ENCODE measurements at regions not wholly inside any gene's neighbourhood (a gene's known extent, or its start where the extent isn't known, plus 50 kb on each side); places are given as distances from the start of the nearest gene placed in this dataset.

GRCh38 chr4:116829187-116829586 is 256.2 kb downstream of the TRAM1L1 start:
- no peaks in the 10 kb centered on the region for H3K27me3 ChIP-seq (ENCODE audit: low read length)
- H3K27ac ChIP-seq (ENCODE audit: low read length) = no peak overlapping the region
- ChIA-PET CTCF (no interaction called here), POLR2A (ENCODE audit: unreplicated experiment) (no interaction called here)
- no peaks in the 10 kb centered on the region for H3F3A ChIP-seq (ENCODE audit: low read length, unreplicated experiment)
- no peak overlapping the region for H2AFZ ChIP-seq (ENCODE audit: low read length)
- ATAC-seq = no peak
- no peaks in the 10 kb centered on the region for H3K36me3 ChIP-seq (ENCODE audit: low read depth, low read length)
- H4K20me1 ChIP-seq (ENCODE audit: low read length) = no peaks in the 10 kb centered on the region
- H3K9me2 ChIP-seq (replicated peaks; ENCODE audit: low read length) = no peaks in the 10 kb centered on the region
- no TSS peak for BruUV-seq (replicated peaks)
- H3K9me3 ChIP-seq (ENCODE audit: low read length) = no peaks in the 10 kb centered on the region
- DNase-seq = no peak
- H3K9ac ChIP-seq (ENCODE audit: low read length) = no peak overlapping the region
- TF ChIP-seq EZH2phosphoT487 (IDR thresholded peaks at IDR 0.05; ENCODE audit: borderline replicate concordance, low read length) = no peak
- H3K4me3 ChIP-seq (ENCODE audit: low read length) = no peak overlapping the region
- H3K79me2 ChIP-seq (ENCODE audit: low read length) = no peaks in the 10 kb centered on the region
- H3K4me1 ChIP-seq (ENCODE audit: insufficient read depth, low read length) = no peaks in the 10 kb centered on the region
- intact Hi-C loops (cut with micrococcal nuclease) = no loop called here
- no peak overlapping the region for H3K4me2 ChIP-seq (ENCODE audit: low read length)

DNA sequence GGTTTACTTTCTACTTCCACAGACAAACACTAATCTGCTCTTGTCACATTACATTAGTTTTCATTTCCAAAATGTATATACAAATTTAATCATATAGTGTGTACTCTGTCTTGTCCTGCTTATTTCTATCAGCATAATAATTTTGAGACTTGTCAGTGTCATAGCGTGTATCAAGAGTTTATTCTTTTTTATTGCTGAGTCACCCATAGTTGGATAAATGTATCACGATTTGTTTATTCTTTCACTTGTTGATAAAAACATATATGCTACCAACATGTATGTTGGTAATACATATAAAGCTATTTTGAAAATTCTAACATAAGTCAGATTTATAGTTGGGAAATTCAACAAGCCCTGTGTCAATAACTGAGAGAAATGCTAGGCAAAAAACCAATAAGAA is 261.2 kb downstream of the TRAM1L1 start:
- ChIA-PET CTCF (no interaction called here), POLR2A (ENCODE audit: unreplicated experiment) (no interaction called here)
- no peak overlapping the region for H2AFZ ChIP-seq (ENCODE audit: low read length)
- no peaks in the 10 kb centered on the region for H3K27me3 ChIP-seq (ENCODE audit: low read length)
- no peak overlapping the region for H3K27ac ChIP-seq (ENCODE audit: low read length)
- BruUV-seq (replicated peaks) = no TSS peak
- H3K36me3 ChIP-seq (ENCODE audit: low read depth, low read length) = no peaks in the 10 kb centered on the region
- H4K20me1 ChIP-seq (ENCODE audit: low read length) = no peaks in the 10 kb centered on the region
- no peak overlapping the region for H3K4me2 ChIP-seq (ENCODE audit: low read length)
- H3K4me1 ChIP-seq (ENCODE audit: insufficient read depth, low read length) = no peaks in the 10 kb centered on the region
- TF ChIP-seq EZH2 (IDR thresholded peaks at IDR 0.05; ENCODE audit: low read length, unreplicated experiment) (no peak), CTCF (conservative IDR thresholded peaks at IDR 0.05; ENCODE audit: low read depth, low read length) (no peak), EZH2phosphoT487 (IDR thresholded peaks at IDR 0.05; ENCODE audit: borderline replicate concordance, low read length) (no peak)
- H3K9me3 ChIP-seq (ENCODE audit: low read length) = no peaks in the 10 kb centered on the region
- no peak overlapping the region for H3K9ac ChIP-seq (ENCODE audit: low read length)
- no peak overlapping the region for H3K4me3 ChIP-seq (ENCODE audit: low read length)
- no peaks in the 10 kb centered on the region for H3K9me2 ChIP-seq (replicated peaks; ENCODE audit: low read length)
- H3F3A ChIP-seq (ENCODE audit: low read length, unreplicated experiment) = no peaks in the 10 kb centered on the region
- DNase-seq (no peak), ATAC-seq (0 out of 2 replicates have a peak, but pooled peaks have one; percentile 27)
- no peaks in the 10 kb centered on the region for H3K79me2 ChIP-seq (ENCODE audit: low read length)
- intact Hi-C loops (cut with micrococcal nuclease) = no loop called here

GRCh38 chr4:116811730-116812129 is 273.6 kb downstream of the TRAM1L1 start:
- Histone ChIP-seq H2AFZ (ENCODE audit: low read length) (no peak overlapping the region), H3K27ac (ENCODE audit: low read length) (no peak overlapping the region), H3K36me3 (ENCODE audit: low read depth, low read length) (no peaks in the 10 kb centered on the region), H3F3A (ENCODE audit: low read length, unreplicated experiment) (no peaks in the 10 kb centered on the region), H3K9me2 (replicated peaks; ENCODE audit: low read length) (no peaks in the 10 kb centered on the region), H3K4me1 (ENCODE audit: insufficient read depth, low read length) (no peaks in the 10 kb centered on the region), H3K4me2 (ENCODE audit: low read length) (no peak overlapping the region), H3K79me2 (ENCODE audit: low read length) (no peaks in the 10 kb centered on the region), H3K9ac (ENCODE audit: low read length) (no peak overlapping the region), H4K20me1 (ENCODE audit: low read length) (no peaks in the 10 kb centered on the region), H3K27me3 (ENCODE audit: low read length) (no peaks in the 10 kb centered on the region), H3K9me3 (ENCODE audit: low read length) (no peaks in the 10 kb centered on the region), H3K4me3 (ENCODE audit: low read length) (no peak overlapping the region)
- no TSS peak for BruUV-seq (replicated peaks)
- no peak for DNase-seq
- POLR2A ChIA-PET (ENCODE audit: unreplicated experiment) = no interaction called here
- ATAC-seq = no peak
- intact Hi-C loops (cut with micrococcal nuclease) = no loop called here
- CTCF ChIA-PET = no interaction called here
- TF ChIP-seq CTCF (conservative IDR thresholded peaks at IDR 0.05; ENCODE audit: low read depth, low read length) (no peak), EZH2 (IDR thresholded peaks at IDR 0.05; ENCODE audit: low read length, unreplicated experiment) (no peak), EZH2phosphoT487 (IDR thresholded peaks at IDR 0.05; ENCODE audit: borderline replicate concordance, low read length) (no peak)

Measured in PC-3 (cell line).